Gastrocnemius medialis (tissue), 4 donors: ENCODE measurements at regions not wholly inside any gene's neighbourhood (a gene's known extent, or its start where the extent isn't known, plus 50 kb on each side); places are given as distances from the start of the nearest gene placed in this dataset.

ENCODE experiments used
- ATAC-seq, 2 donors: fragments of 150-250 bp; one replicate each; pipeline ENCODE4 v1.9.1; 2016
- DNase-seq, 2 donors: peaks; one replicate each; pipeline ENCODE4 v3.0.0-alpha.2; 2019
- H3K27ac ChIP-seq, 4 donors: fragments of 200-600 bp; sonication (generic); 1 replicate in 1 of 4; 2 replicates in 3 of 4; pipeline ENCODE4 v1.5.1; 2016 to 2018; ENCODE audit warnings: mild to moderate bottlenecking in 2 of 4, moderate library complexity in 1 of 4
- H3K27me3 ChIP-seq, 3 donors: fragments of 200-600 bp; sonication (generic) in 2 of 3; 1 replicate in 1 of 3; 2 replicates in 2 of 3; pipeline versions ENCODE4 v1.5.1 to v1.6.0; 2016 to 2019; ENCODE audit warnings: mild to moderate bottlenecking in 1 of 3, moderate library complexity in 1 of 3
- H3K36me3 ChIP-seq, 2 donors: fragments of 200-600 bp; sonication (generic) in 1 of 2; one replicate each; pipeline ENCODE4 v1.5.1; 2017 to 2018
- H3K4me1 ChIP-seq, 2 donors: fragments of 200-600 bp; sonication (generic) in 1 of 2; one replicate each; pipeline ENCODE4 v1.5.1; 2016 to 2017; ENCODE audit warnings: mild to moderate bottlenecking in 2 of 2
- H3K4me3 ChIP-seq, 4 donors: fragments of 200-600 bp; sonication (generic) in 3 of 4; 1 replicate in 1 of 4; 2 replicates in 3 of 4; pipeline ENCODE4 v1.5.1; 2016 to 2019; ENCODE audit warnings: mild to moderate bottlenecking in 2 of 4
- H3K9me3 ChIP-seq, 3 donors: fragments of 200-600 bp; sonication (generic) in 2 of 3; 1 replicate in 1 of 3; 2 replicates in 2 of 3; pipeline ENCODE4 v1.5.1; 2016 to 2019
- CTCF ChIP-seq, 5 experiments: fragments of 450-650 bp in 3 of 5; fragments of 200-600 bp in 2 of 5; sonication (generic) in 2 of 5; IDR thresholded peaks in 4 of 5; conservative IDR thresholded peaks in 1 of 5; 1 replicate in 4 of 5; 2 replicates in 1 of 5; pipeline ENCODE4 v1.5.1; 2016 to 2019; ENCODE audit warnings: antibody characterized with exemption in 5 of 5, mild to moderate bottlenecking in 3 of 5, moderate library complexity in 3 of 5
- POLR2A ChIP-seq, 2 donors: fragments of 450-650 bp; IDR thresholded peaks; one replicate each; pipeline ENCODE4 v1.6.1; 2017; ENCODE audit warnings: antibody characterized with exemption in 2 of 2, mild to moderate bottlenecking in 2 of 2, moderate library complexity in 2 of 2
- in situ Hi-C, 4 donors: fragments of 200-750 bp; cut with MboI; loops; one replicate each; pipeline versions ENCODE4 v1.15.0 to v1.8.0; 2017; ENCODE audit warnings: low sequenced_read_pairs in 4 of 4
- intact Hi-C: fragments of 100-400 bp; cut with DNase I; formaldehyde crosslinking; loops from one replicate; pipeline ENCODE4 v1.15.1; 2023; ENCODE audit warnings: low total_unique reads

GRCh38 chr5:133781436-133782225 is 169.3 kb upstream of the FSTL4 start:
- H3K36me3 ChIP-seq, result no peaks in the 10 kb centered on the region
- no peaks in the 10 kb centered on the region for H3K27me3 ChIP-seq
- no peaks in the 10 kb centered on the region for H3K9me3 ChIP-seq
- DNase-seq, result no peak
- H3K4me3 ChIP-seq, result no peak overlapping the region
- no peak for ATAC-seq
- in situ Hi-C loops, result no loop called here
- intact Hi-C loops, result loop anchor here (2.0 kb wide), 1 partner anchor 39 kb away; no protein-coding TSS in a partner anchor
- peak overlapping the region in 3 of 4 donors; percentile 73 to 87 (median 82) for H3K27ac ChIP-seq
- no peak for TF ChIP-seq CTCF (IDR thresholded peaks at IDR 0.05 in 4 of 5, conservative IDR thresholded peaks at IDR 0.05 in 1 of 5)
- TF ChIP-seq POLR2A (IDR thresholded peaks at IDR 0.05), result no peak
- H3K4me1 ChIP-seq, result peaks cover 6 to 10% of the 10 kb centered on the region in 2 donors

- peak; percentile 98 for ATAC-seq
- in situ Hi-C loops, result no loop called here
- H3K27ac ChIP-seq, result peak overlapping the region; percentile 73 to 87 (median 78)
Observed at GRCh38 chr5:133780619-133781280, 168.4 kb upstream of the FSTL4 start.

GRCh38 chr5:133779828-133780475 is 167.6 kb upstream of the FSTL4 start:
- DNase-seq (peak in 1 of 2 donors; percentile 19), ATAC-seq (peak; percentile 29 to 37)
- Histone ChIP-seq H3K9me3 (no peaks in the 10 kb centered on the region), H3K4me1 (peaks cover 6 to 10% of the 10 kb centered on the region in 2 donors), H3K27ac (peak overlapping the region; percentile 73 to 87 (median 78)), H3K36me3 (no peaks in the 10 kb centered on the region), H3K4me3 (no peak overlapping the region), H3K27me3 (no peaks in the 10 kb centered on the region)
- in situ Hi-C loops, result loop anchor here in 3 of 4 donors (10.0 kb wide), 1 partner anchor 85 kb away; no protein-coding TSS in a partner anchor
- intact Hi-C loops, result loop anchor here (2.0 kb wide), 1 partner anchor 41 kb away; no protein-coding TSS in a partner anchor
- TF ChIP-seq CTCF (IDR thresholded peaks at IDR 0.05 in 4 of 5, conservative IDR thresholded peaks at IDR 0.05 in 1 of 5) (no peak), POLR2A (IDR thresholded peaks at IDR 0.05) (no peak)

More at GRCh38 chr5:133780619-133781280, 168.4 kb upstream of the FSTL4 start:
- H3K27me3 ChIP-seq, result no peaks in the 10 kb centered on the region
- H3K4me3 ChIP-seq, result no peak overlapping the region
- no peaks in the 10 kb centered on the region for H3K9me3 ChIP-seq
- intact Hi-C loops, result loop anchor here (2.0 kb wide), 1 partner anchor 40 kb away; no protein-coding TSS in a partner anchor
- peak; percentile 61 to 82 for DNase-seq
- H3K36me3 ChIP-seq, result no peaks in the 10 kb centered on the region
- H3K4me1 ChIP-seq, result peaks cover 6 to 10% of the 10 kb centered on the region in 2 donors
- TF ChIP-seq POLR2A (IDR thresholded peaks at IDR 0.05) (no peak), CTCF (IDR thresholded peaks at IDR 0.05 in 4 of 5, conservative IDR thresholded peaks at IDR 0.05 in 1 of 5) (no peak)

- no peak for TF ChIP-seq POLR2A (IDR thresholded peaks at IDR 0.05)
- no peak for TF ChIP-seq CTCF (IDR thresholded peaks at IDR 0.05 in 4 of 5, conservative IDR thresholded peaks at IDR 0.05 in 1 of 5)
- in situ Hi-C loops (loop anchor here in 3 of 4 donors (10.0 kb wide), 1 partner anchor 86 kb away; no protein-coding TSS in a partner anchor), intact Hi-C loops (no loop called here)
- H3K36me3 ChIP-seq, result no peaks in the 10 kb centered on the region
- H3K27me3 ChIP-seq, result no peaks in the 10 kb centered on the region
- no peak for DNase-seq
- H3K4me1 ChIP-seq, result peaks cover 12% of the 10 kb centered on the region in 2 donors
- H3K9me3 ChIP-seq, result no peaks in the 10 kb centered on the region
- ATAC-seq, result no peak
- no peak overlapping the region for H3K27ac ChIP-seq
- no peak overlapping the region for H3K4me3 ChIP-seq
Observed at GRCh38 chr5:133778636-133779035, 166.3 kb upstream of the FSTL4 start.
